DOHH2 (cell line): ENCODE measurements at regions not wholly inside any gene's neighbourhood (a gene's known extent, or its start where the extent isn't known, plus 50 kb on each side); places are given as distances from the start of the nearest gene placed in this dataset.

Experiments
- CTCF ChIP-seq: fragments of 200-600 bp; sonication (generic); IDR thresholded peaks from one replicate; pipeline ENCODE4 v1.5.1; 2014; ENCODE audit warnings: antibody characterized with exemption, mild to moderate bottlenecking, low read depth, low read length; ENCODE audit not compliant: poor library complexity, severe bottlenecking
- EZH2phosphoT487 ChIP-seq: fragments of 200-600 bp; sonication (generic); IDR thresholded peaks from 2 replicates; pipeline ENCODE4 v1.6.1; 2017; ENCODE audit warnings: borderline replicate concordance, mild to moderate bottlenecking, antibody characterized with exemption, low read length, moderate library complexity, mixed read lengths

GRCh38 chr5:123855609-123856008, 343.6 kb downstream of the CSNK1G3 start:
- TF ChIP-seq CTCF: no peak
- no peak for TF ChIP-seq EZH2phosphoT487
